Sigmoid colon (tissue), 6 donors: ENCODE measurements at regions not wholly inside any gene's neighbourhood (a gene's known extent, or its start where the extent isn't known, plus 50 kb on each side); places are given as distances from the start of the nearest gene placed in this dataset.

Source experiments
- DNase-seq: peaks from one replicate; pipeline ENCODE4 v3.0.0-alpha.2; 2019
- H3K27ac ChIP-seq, 4 donors: fragments of 200-600 bp; sonication (generic); one replicate each; pipeline ENCODE4 v1.5.1; 2016 to 2019; ENCODE audit warnings: mild to moderate bottlenecking in 1 of 4
- H3K27me3 ChIP-seq, 3 donors: fragments of 200-600 bp; sonication (generic); one replicate each; pipeline ENCODE4 v1.5.1; 2019; ENCODE audit warnings: mild to moderate bottlenecking in 1 of 3
- H3K36me3 ChIP-seq, 4 donors: fragments of 200-600 bp; sonication (generic); one replicate each; pipeline ENCODE4 v1.5.1; 2016 to 2019
- H3K4me1 ChIP-seq, 4 donors: fragments of 200-600 bp; sonication (generic); one replicate each; pipeline ENCODE4 v1.5.1; 2017 to 2019
- H3K4me3 ChIP-seq, 4 donors: fragments of 200-600 bp; sonication (generic); one replicate each; pipeline ENCODE4 v1.5.1; 2017 to 2019; ENCODE audit warnings: mild to moderate bottlenecking in 2 of 4, moderate library complexity in 1 of 4
- H3K9me3 ChIP-seq, 4 donors: fragments of 200-600 bp in 3 of 4; sonication (generic) in 3 of 4; one replicate each; pipeline versions ENCODE4 v1.5.1 to v1.6.1; 2013 to 2019
- CTCF ChIP-seq, 4 experiments: fragments of 450-650 bp in 3 of 4; fragments of 200-600 bp in 1 of 4; IDR thresholded peaks; one replicate each; pipeline ENCODE4 v1.5.1; 2016 to 2019; ENCODE audit warnings: antibody characterized with exemption in 4 of 4, mild to moderate bottlenecking in 3 of 4, moderate library complexity in 2 of 4
- EP300 ChIP-seq, 4 donors: sonication (generic); formaldehyde crosslinking; IDR thresholded peaks; one replicate each; pipeline ENCODE4 v1.6.1; 2017; ENCODE audit warnings: antibody characterized with exemption in 4 of 4
- POLR2A ChIP-seq, 2 donors: fragments of 450-650 bp; IDR thresholded peaks; one replicate each; pipeline ENCODE4 v1.6.1; 2016; ENCODE audit warnings: antibody characterized with exemption in 2 of 2, mild to moderate bottlenecking in 2 of 2, moderate library complexity in 2 of 2
- POLR2AphosphoS5 ChIP-seq, 4 donors: sonication (generic); formaldehyde crosslinking; IDR thresholded peaks; one replicate each; pipeline ENCODE4 v1.6.1; 2017; ENCODE audit warnings: antibody characterized with exemption in 4 of 4
- WGBS, 2 donors: extraction: QIAGEN DNeasy Blood & Tissue Kit; methylation state at CpG; one replicate each; pipeline ENCODE4 v1.1.7; 2013; 5-methylcytosine and 5-hydroxymethylcytosine counted together
- intact Hi-C: fragments of 100-400 bp; cut with DNase I; formaldehyde crosslinking; loops from one replicate; pipeline ENCODE4 v1.15.1; 2023
- donor health status: healthy with polysubstance abuse.
- donor health status: healthy.

- intact Hi-C loops: no loop called here
- Histone ChIP-seq H3K4me1 (no peaks in the 10 kb centered on the region), H3K36me3 (no peaks in the 10 kb centered on the region), H3K27me3 (no peaks in the 10 kb centered on the region), H3K4me3 (no peak overlapping the region), H3K27ac (no peak overlapping the region), H3K9me3 (no peaks in the 10 kb centered on the region)
- 65 to 74% methylated on average over 6 of the region's 6 CpGs for WGBS, 2 donors
- DNase-seq: no peak
- TF ChIP-seq POLR2AphosphoS5 (IDR thresholded peaks at IDR 0.05) (no peak), POLR2A (IDR thresholded peaks at IDR 0.05) (no peak), CTCF (IDR thresholded peaks at IDR 0.05) (no peak)
Measured at GRCh38 chr1:181345146-181345545, 138.2 kb upstream of the CACNA1E start.

- intact Hi-C loops: no loop called here
- WGBS, 2 donors: 78 to 88% methylated on average over 14 of the region's 14 CpGs
Measured at GRCh38 chr1:181347495-181348390, 135.6 kb upstream of the CACNA1E start.

GRCh38 chr1:181349512-181349911, 133.8 kb upstream of the CACNA1E start:
- Histone ChIP-seq H3K27ac (no peak overlapping the region), H3K4me1 (no peaks in the 10 kb centered on the region), H3K27me3 (no peaks in the 10 kb centered on the region), H3K36me3 (no peaks in the 10 kb centered on the region), H3K9me3 (no peaks in the 10 kb centered on the region), H3K4me3 (no peak overlapping the region)
- TF ChIP-seq POLR2AphosphoS5 (IDR thresholded peaks at IDR 0.05): no peak
- TF ChIP-seq POLR2A (IDR thresholded peaks at IDR 0.05): no peak
- no peak for TF ChIP-seq EP300 (IDR thresholded peaks at IDR 0.05)
- no peak for TF ChIP-seq CTCF (IDR thresholded peaks at IDR 0.05)
- no peak for DNase-seq
- WGBS, 2 donors: 47 to 70% methylated on average over 2 of the region's 2 CpGs
- intact Hi-C loops: no loop called here

More at GRCh38 chr1:181347495-181348390, 135.6 kb upstream of the CACNA1E start:
- Histone ChIP-seq H3K27ac (no peak overlapping the region), H3K9me3 (no peaks in the 10 kb centered on the region), H3K4me1 (no peaks in the 10 kb centered on the region), H3K4me3 (no peak overlapping the region), H3K27me3 (no peaks in the 10 kb centered on the region), H3K36me3 (no peaks in the 10 kb centered on the region)
- DNase-seq: no peak
- TF ChIP-seq POLR2AphosphoS5 (IDR thresholded peaks at IDR 0.05) (no peak), CTCF (IDR thresholded peaks at IDR 0.05) (no peak), POLR2A (IDR thresholded peaks at IDR 0.05) (no peak)

- DNase-seq: no peak
- no peaks in the 10 kb centered on the region for H3K36me3 ChIP-seq
- intact Hi-C loops: no loop called here
- TF ChIP-seq POLR2AphosphoS5 (IDR thresholded peaks at IDR 0.05): no peak
- TF ChIP-seq POLR2A (IDR thresholded peaks at IDR 0.05): no peak
- TF ChIP-seq CTCF (IDR thresholded peaks at IDR 0.05): no peak
- TF ChIP-seq EP300 (IDR thresholded peaks at IDR 0.05): no peak
- no peaks in the 10 kb centered on the region for H3K9me3 ChIP-seq
- H3K4me3 ChIP-seq: no peak overlapping the region
- no peak overlapping the region for H3K27ac ChIP-seq
- 83 to 89% methylated on average over 7 of the region's 7 CpGs for WGBS, 2 donors
- H3K27me3 ChIP-seq: no peaks in the 10 kb centered on the region
- no peaks in the 10 kb centered on the region for H3K4me1 ChIP-seq
Measured at GRCh38 chr1:181350131-181350530, 133.2 kb upstream of the CACNA1E start.
